Nephron (organoid): ENCODE measurements at regions not wholly inside any gene's neighbourhood (a gene's known extent, or its start where the extent isn't known, plus 50 kb on each side); places are given as distances from the start of the nearest gene placed in this dataset.

Experiments used
- H3K27ac Mint-ChIP-seq, 3 experiments: 2 replicates each; pipeline ENCODE4 v1.8.0; 2020; ENCODE audit warnings: mixed read lengths in 3 of 3, mild to moderate bottlenecking in 2 of 3, moderate library complexity in 1 of 3
- H3K27me3 Mint-ChIP-seq: 2 replicates; pipeline ENCODE4 v1.8.0; 2021; ENCODE audit warnings: low read depth, mild to moderate bottlenecking, moderate library complexity, mixed read lengths
- H3K36me3 Mint-ChIP-seq: 2 replicates; pipeline ENCODE4 v1.8.0; 2020; ENCODE audit warnings: low read depth, mixed read lengths
- H3K4me1 Mint-ChIP-seq: 2 replicates; pipeline ENCODE4 v1.8.0; 2020; ENCODE audit warnings: mixed read lengths
- H3K4me3 Mint-ChIP-seq, 3 experiments: 2 replicates each; pipeline ENCODE4 v1.8.0; 2020; ENCODE audit warnings: mild to moderate bottlenecking in 3 of 3, mixed read lengths in 3 of 3, moderate library complexity in 2 of 3
- H3K9me3 Mint-ChIP-seq: 2 replicates; pipeline ENCODE4 v1.8.0; 2020; ENCODE audit warnings: mixed read lengths
- TF ChIP-seq, protein P1 (sequence below), 3 experiments: fragments of 200-600 bp; sonication (generic); IDR thresholded peaks; one replicate each; pipeline ENCODE4 v1.5.0; 2021; ENCODE audit warnings: antibody characterized with exemption in 3 of 3; ENCODE audit not compliant: unreplicated experiment in 3 of 3

DNA sequence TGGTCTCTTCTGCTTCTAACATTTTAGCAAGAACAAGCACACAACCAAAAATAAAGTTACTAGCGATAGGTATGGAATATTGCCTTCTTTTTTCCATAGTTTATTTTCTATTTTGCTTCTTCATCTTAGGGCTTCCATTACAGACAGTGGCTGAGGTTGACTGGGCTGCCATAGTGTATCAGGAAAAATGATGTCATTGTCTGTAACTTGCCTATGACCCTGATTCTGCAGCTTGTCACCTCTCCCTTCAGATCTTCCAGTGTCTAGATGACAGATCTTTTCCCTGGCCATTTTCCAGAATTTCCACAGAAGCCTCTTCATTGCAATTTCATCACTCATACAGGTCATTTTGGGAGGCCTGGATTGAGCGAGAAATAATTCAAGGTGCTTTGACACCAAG lies 308.5 kb downstream of the EPHA4 start:
- Mint-ChIP-seq H3K27ac (no peak overlapping the region), H3K4me1 (peaks cover 17% of the 10 kb centered on the region), H3K27me3 (peaks cover 4% of the 10 kb centered on the region), H3K9me3 (no peaks in the 10 kb centered on the region), H3K36me3 (no peaks in the 10 kb centered on the region), H3K4me3 (no peak overlapping the region)
- TF ChIP-seq, protein P1, sequence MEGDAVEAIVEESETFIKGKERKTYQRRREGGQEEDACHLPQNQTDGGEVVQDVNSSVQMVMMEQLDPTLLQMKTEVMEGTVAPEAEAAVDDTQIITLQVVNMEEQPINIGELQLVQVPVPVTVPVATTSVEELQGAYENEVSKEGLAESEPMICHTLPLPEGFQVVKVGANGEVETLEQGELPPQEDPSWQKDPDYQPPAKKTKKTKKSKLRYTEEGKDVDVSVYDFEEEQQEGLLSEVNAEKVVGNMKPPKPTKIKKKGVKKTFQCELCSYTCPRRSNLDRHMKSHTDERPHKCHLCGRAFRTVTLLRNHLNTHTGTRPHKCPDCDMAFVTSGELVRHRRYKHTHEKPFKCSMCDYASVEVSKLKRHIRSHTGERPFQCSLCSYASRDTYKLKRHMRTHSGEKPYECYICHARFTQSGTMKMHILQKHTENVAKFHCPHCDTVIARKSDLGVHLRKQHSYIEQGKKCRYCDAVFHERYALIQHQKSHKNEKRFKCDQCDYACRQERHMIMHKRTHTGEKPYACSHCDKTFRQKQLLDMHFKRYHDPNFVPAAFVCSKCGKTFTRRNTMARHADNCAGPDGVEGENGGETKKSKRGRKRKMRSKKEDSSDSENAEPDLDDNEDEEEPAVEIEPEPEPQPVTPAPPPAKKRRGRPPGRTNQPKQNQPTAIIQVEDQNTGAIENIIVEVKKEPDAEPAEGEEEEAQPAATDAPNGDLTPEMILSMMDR (IDR thresholded peaks at IDR 0.05; ENCODE audit: unreplicated experiment in 3 of 3), result no peak

DNA sequence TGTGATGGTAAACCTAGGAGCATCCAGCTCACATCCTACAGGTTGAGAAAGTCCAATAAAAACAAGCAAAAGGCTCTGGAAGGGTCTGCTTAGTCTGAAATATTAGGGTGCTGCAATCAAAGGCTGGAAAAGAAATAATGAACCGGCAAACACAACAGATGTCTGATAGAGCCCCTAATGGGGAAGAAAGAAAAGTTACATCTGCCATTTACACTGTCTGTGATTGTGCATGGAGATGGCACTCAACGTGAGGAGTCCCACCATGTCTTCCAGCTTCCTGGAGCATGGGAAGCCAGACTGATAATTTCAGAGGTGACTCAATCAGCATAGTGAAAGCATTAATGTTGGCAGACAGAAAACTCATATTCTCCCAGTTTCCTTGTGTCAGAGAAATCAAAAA lies 307.8 kb downstream of the EPHA4 start:
- Mint-ChIP-seq H3K9me3 (no peaks in the 10 kb centered on the region), H3K27ac (no peak overlapping the region), H3K4me3 (no peak overlapping the region), H3K27me3 (peaks cover 4% of the 10 kb centered on the region), H3K36me3 (no peaks in the 10 kb centered on the region), H3K4me1 (peaks cover 19% of the 10 kb centered on the region)
- TF ChIP-seq, protein P1 (IDR thresholded peaks at IDR 0.05; ENCODE audit: unreplicated experiment in 3 of 3), result peak in 1 of 3 experiments; percentile 9

DNA sequence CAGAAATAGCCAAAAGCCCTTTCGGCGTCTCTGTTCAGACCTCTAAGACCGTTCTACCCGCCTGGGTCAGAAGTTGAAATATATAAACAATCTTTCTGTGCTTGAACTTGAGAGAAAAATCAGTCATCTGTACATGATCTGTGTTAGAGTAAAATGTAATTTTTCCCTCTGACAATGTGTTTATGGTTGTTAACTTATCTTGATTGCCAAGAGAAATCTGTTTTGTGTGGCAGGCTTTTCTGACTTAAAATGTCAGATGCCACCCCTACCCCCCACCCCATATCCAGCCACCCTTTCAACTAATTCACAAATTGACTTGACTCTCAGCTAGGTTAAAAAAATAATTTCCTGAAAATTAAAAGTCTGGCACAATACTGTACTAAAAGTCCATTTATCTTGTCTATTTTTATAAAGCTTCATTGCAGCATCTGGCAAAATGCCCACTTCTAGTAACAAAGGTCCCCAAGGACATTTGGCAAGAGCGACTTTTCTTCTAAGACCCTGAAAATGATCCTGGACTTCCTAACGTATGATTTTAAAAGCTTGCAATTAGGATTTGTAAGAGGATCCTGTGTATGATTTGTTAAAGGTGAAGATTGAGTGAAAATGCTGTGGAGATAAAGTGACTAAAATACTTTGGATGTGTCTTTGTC lies 304.2 kb downstream of the EPHA4 start:
- peaks cover 13% of the 10 kb centered on the region for H3K4me1 Mint-ChIP-seq
- H3K9me3 Mint-ChIP-seq, result no peaks in the 10 kb centered on the region
- TF ChIP-seq, protein P1 (IDR thresholded peaks at IDR 0.05; ENCODE audit: unreplicated experiment in 3 of 3), result no peak
- peak overlapping the region in 1 of 3 experiments; percentile 1 for H3K27ac Mint-ChIP-seq
- no peaks in the 10 kb centered on the region for H3K36me3 Mint-ChIP-seq
- H3K27me3 Mint-ChIP-seq, result peaks cover 8% of the 10 kb centered on the region
- H3K4me3 Mint-ChIP-seq, result no peak overlapping the region

DNA sequence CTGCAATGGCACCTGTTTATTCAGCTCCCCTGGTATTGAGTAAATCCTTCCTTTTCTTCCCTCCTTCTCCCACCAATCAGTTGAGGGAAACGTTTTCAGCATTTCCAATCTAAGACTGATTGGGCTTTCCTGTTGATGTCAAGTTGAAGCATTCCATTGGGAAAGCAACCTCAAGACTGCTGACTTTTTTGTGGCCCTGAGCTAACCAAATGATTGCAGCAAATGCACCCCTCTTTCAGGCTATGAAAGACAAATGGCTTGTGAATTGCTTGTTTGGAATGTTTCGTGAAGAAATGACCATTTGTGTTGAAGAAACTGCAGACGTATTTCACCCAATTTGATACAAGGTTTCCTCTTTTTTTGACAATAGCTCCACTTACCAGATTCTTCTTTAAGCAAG lies 303.5 kb downstream of the EPHA4 start:
- no peaks in the 10 kb centered on the region for H3K9me3 Mint-ChIP-seq
- no peak overlapping the region for H3K27ac Mint-ChIP-seq
- TF ChIP-seq, protein P1 (IDR thresholded peaks at IDR 0.05; ENCODE audit: unreplicated experiment in 3 of 3), result no peak
- peaks cover 13% of the 10 kb centered on the region for H3K4me1 Mint-ChIP-seq
- no peak overlapping the region for H3K4me3 Mint-ChIP-seq
- peaks cover 11% of the 10 kb centered on the region for H3K27me3 Mint-ChIP-seq
- no peaks in the 10 kb centered on the region for H3K36me3 Mint-ChIP-seq

DNA sequence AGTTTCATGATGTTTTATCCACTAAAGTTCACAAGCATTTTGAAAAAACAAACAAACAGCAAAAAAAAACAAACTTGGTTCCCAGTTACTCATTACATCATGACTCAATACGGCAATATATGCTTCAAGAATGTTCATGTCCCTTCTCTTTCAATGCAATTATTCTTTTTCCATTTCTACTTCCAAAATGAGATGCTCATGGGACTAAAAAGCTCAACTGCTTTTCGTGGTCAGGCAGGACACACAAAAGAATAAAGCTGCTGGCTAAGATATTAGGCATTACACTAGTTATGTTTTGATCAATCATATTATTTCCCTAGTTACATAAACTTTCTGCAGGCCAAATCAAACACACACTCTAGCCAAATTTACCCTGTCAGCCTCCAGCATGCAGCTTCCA lies 301.3 kb downstream of the EPHA4 start:
- H3K4me1 Mint-ChIP-seq, result peaks cover 13% of the 10 kb centered on the region
- no peak overlapping the region for H3K27ac Mint-ChIP-seq
- peaks cover 6% of the 10 kb centered on the region for H3K27me3 Mint-ChIP-seq
- TF ChIP-seq, protein P1 (IDR thresholded peaks at IDR 0.05; ENCODE audit: unreplicated experiment in 3 of 3), result no peak
- H3K4me3 Mint-ChIP-seq, result no peak overlapping the region
- no peaks in the 10 kb centered on the region for H3K9me3 Mint-ChIP-seq
- H3K36me3 Mint-ChIP-seq, result no peaks in the 10 kb centered on the region

DNA sequence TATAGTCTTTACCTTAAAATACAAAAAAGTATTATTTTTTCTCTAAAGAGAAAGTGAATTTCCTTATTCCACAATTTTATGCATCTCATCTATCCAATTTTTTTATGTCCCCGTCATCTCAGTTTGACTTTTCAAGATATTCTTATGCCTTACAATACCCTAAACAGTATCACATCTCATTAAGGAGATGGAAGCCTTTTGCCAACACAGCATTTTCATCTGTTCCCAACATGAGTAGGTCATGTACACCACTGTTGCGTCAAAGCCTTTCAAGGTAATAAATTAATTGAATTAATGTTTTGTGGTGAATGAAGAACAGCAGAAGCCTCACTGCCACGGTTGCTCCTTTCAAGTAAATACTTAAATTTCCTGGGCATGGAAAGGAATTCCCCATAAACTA lies 299.4 kb downstream of the EPHA4 start:
- peaks cover 6% of the 10 kb centered on the region for H3K27me3 Mint-ChIP-seq
- H3K27ac Mint-ChIP-seq, result no peak overlapping the region
- H3K4me1 Mint-ChIP-seq, result peaks cover 16% of the 10 kb centered on the region
- no peak overlapping the region for H3K4me3 Mint-ChIP-seq
- no peaks in the 10 kb centered on the region for H3K9me3 Mint-ChIP-seq
- H3K36me3 Mint-ChIP-seq, result no peaks in the 10 kb centered on the region
- TF ChIP-seq, protein P1 (IDR thresholded peaks at IDR 0.05; ENCODE audit: unreplicated experiment in 3 of 3), result no peak
